OCI-LY1 (cell line): ENCODE measurements at regions not wholly inside any gene's neighbourhood (a gene's known extent, or its start where the extent isn't known, plus 50 kb on each side); places are given as distances from the start of the nearest gene placed in this dataset.

ENCODE experiments used
- H2AFZ ChIP-seq: fragments of 200-600 bp; sonication (generic), shearing (Covaris generic); 2 replicates; pipeline ENCODE4 v1.6.0; 2014; ENCODE audit warnings: antibody characterized with exemption, mild to moderate bottlenecking, low read length
- H3F3A ChIP-seq: fragments of 200-600 bp; sonication (generic), shearing (Covaris generic); 2 replicates; pipeline ENCODE4 v1.6.0; 2014; ENCODE audit warnings: mild to moderate bottlenecking, antibody characterized with exemption, low read length, moderate library complexity; ENCODE audit not compliant: insufficient read depth
- H3K27ac ChIP-seq: fragments of 200-600 bp; sonication (generic); 2 replicates; pipeline ENCODE4 v1.5.1; 2014; ENCODE audit warnings: low read length, mixed run types, mild to moderate bottlenecking, low read depth; ENCODE audit not compliant: poor library complexity, severe bottlenecking
- H3K27me3 ChIP-seq: fragments of 200-600 bp; sonication (generic); 2 replicates; pipeline ENCODE4 v1.6.0; 2014; ENCODE audit warnings: antibody characterized with exemption, mild to moderate bottlenecking, low read length, moderate library complexity; ENCODE audit not compliant: insufficient read depth
- H3K36me3 ChIP-seq: fragments of 200-600 bp; sonication (generic); 2 replicates; pipeline ENCODE4 v1.6.1; 2014; ENCODE audit warnings: mild to moderate bottlenecking, antibody characterized with exemption, low read length, moderate library complexity, mixed read lengths; ENCODE audit not compliant: insufficient read depth
- H3K4me1 ChIP-seq: fragments of 200-600 bp; sonication (generic); 2 replicates; pipeline ENCODE4 v1.5.1; 2014; ENCODE audit warnings: mild to moderate bottlenecking, low read length, moderate library complexity; ENCODE audit not compliant: insufficient read depth, severe bottlenecking
- H3K4me2 ChIP-seq: fragments of 200-600 bp; sonication (generic), shearing (Covaris generic); 2 replicates; pipeline ENCODE4 v1.6.1; 2014; ENCODE audit warnings: low read length
- H3K4me3 ChIP-seq: fragments of 200-600 bp; sonication (generic); 2 replicates; pipeline ENCODE4 v1.5.1; 2014; ENCODE audit warnings: low read length, low read depth, mild to moderate bottlenecking, mixed read lengths; ENCODE audit not compliant: poor library complexity, severe bottlenecking
- H3K79me2 ChIP-seq: fragments of 200-600 bp; shearing (Covaris generic); 2 replicates; pipeline ENCODE4 v1.6.1; 2016; ENCODE audit warnings: mixed run types, low read length, mixed read lengths; ENCODE audit not compliant: insufficient read depth
- H3K9ac ChIP-seq: fragments of 200-600 bp; sonication (generic), shearing (Covaris generic); 2 replicates; pipeline ENCODE4 v1.6.1; 2014; ENCODE audit warnings: mild to moderate bottlenecking, low read length, mixed read lengths
- H3K9me2 ChIP-seq: fragments of 200-600 bp; sonication (generic), shearing (Covaris generic); 2 replicates; pipeline ENCODE4 v1.6.1; 2014; ENCODE audit warnings: low read depth, mild to moderate bottlenecking, low read length, mixed read lengths
- H3K9me3 ChIP-seq: fragments of 200-600 bp; shearing (Covaris generic); 2 replicates; pipeline ENCODE4 v1.6.1; 2014; ENCODE audit warnings: low read length, mixed read lengths
- H4K20me1 ChIP-seq: fragments of 200-600 bp; sonication (generic), shearing (Covaris generic); 2 replicates; pipeline ENCODE4 v1.6.0; 2016; ENCODE audit warnings: mild to moderate bottlenecking, low read length; ENCODE audit not compliant: insufficient read depth
- CTCF ChIP-seq: fragments of 200-600 bp; sonication (generic), shearing (Covaris generic); IDR thresholded peaks from 2 replicates; pipeline ENCODE4 v1.5.1; 2017; ENCODE audit warnings: mild to moderate bottlenecking, antibody characterized with exemption, low read length, moderate library complexity, mixed read lengths
- EZH2 ChIP-seq: fragments of 200-600 bp; sonication (generic), shearing (Covaris generic); IDR thresholded peaks from 2 replicates; pipeline ENCODE4 v1.8.0; 2017; ENCODE audit warnings: borderline replicate concordance, mixed run types, mild to moderate bottlenecking, antibody characterized with exemption, low read length, moderate library complexity, mixed read lengths

DNA sequence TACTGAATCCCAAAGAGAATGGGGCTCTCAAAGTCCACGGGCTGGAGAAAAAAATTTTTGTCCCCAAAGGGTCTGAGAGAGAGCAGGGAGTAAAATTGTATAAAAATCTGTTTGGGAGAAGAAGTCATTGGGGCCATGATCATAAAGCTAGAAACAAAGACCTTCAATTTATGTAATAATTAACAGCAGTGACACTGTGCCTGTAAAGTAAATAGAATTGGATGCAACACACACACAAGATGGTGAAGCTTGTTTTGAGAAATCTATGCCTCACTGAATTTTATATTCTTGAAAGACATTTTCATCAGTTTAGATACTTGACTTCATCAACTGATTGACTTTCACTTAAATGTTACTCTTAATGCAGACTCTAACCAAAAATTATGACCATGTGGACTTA, 600.5 kb upstream of the ADAMTS5 start:
- no peak overlapping the region for H3K27ac ChIP-seq
- TF ChIP-seq EZH2 (no peak), CTCF (no peak)
- H4K20me1 ChIP-seq, result no peaks in the 10 kb centered on the region
- no peaks in the 10 kb centered on the region for H3F3A ChIP-seq
- no peak overlapping the region for H2AFZ ChIP-seq
- no peaks in the 10 kb centered on the region for H3K4me1 ChIP-seq
- H3K79me2 ChIP-seq, result no peaks in the 10 kb centered on the region
- H3K4me2 ChIP-seq, result no peak overlapping the region
- H3K27me3 ChIP-seq, result no peaks in the 10 kb centered on the region
- H3K9ac ChIP-seq, result no peak overlapping the region
- no peaks in the 10 kb centered on the region for H3K9me3 ChIP-seq
- no peaks in the 10 kb centered on the region for H3K9me2 ChIP-seq
- H3K4me3 ChIP-seq, result no peak overlapping the region
- H3K36me3 ChIP-seq, result no peaks in the 10 kb centered on the region

GRCh38 chr21:27566521-27566920, 599.6 kb upstream of the ADAMTS5 start:
- H3K79me2 ChIP-seq, result no peaks in the 10 kb centered on the region
- no peaks in the 10 kb centered on the region for H3K4me1 ChIP-seq
- no peak overlapping the region for H3K4me2 ChIP-seq
- H3K27me3 ChIP-seq, result no peaks in the 10 kb centered on the region
- H3K27ac ChIP-seq, result no peak overlapping the region
- no peaks in the 10 kb centered on the region for H3K9me3 ChIP-seq
- no peaks in the 10 kb centered on the region for H3K9me2 ChIP-seq
- no peak overlapping the region for H2AFZ ChIP-seq
- H3K9ac ChIP-seq, result no peak overlapping the region
- no peak for TF ChIP-seq EZH2
- no peak overlapping the region for H3K4me3 ChIP-seq
- no peaks in the 10 kb centered on the region for H4K20me1 ChIP-seq
- no peaks in the 10 kb centered on the region for H3K36me3 ChIP-seq
- no peaks in the 10 kb centered on the region for H3F3A ChIP-seq

DNA sequence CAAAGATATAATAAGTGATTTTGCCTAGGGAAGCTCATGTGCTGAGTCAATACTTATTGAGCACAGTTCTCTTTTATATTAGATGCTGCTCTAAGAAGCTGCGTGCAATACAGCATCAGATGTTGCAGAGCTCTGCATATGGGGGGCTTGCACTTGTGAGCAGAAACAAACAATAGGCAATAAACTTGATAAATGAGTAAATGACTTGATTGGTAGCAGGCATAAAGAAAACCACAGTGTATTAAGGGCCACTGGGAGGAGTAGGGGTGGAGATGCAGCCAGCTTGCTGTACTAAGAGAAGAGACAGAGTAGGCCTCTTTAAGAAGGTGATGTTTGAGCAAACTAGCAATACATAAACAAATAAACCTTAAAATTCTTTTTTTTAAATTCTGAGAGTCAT, 598.5 kb upstream of the ADAMTS5 start:
- Histone ChIP-seq H3K9me2 (no peaks in the 10 kb centered on the region), H3K9me3 (no peaks in the 10 kb centered on the region), H2AFZ (no peak overlapping the region), H3F3A (no peaks in the 10 kb centered on the region), H3K27ac (no peak overlapping the region), H3K36me3 (no peaks in the 10 kb centered on the region), H3K79me2 (no peaks in the 10 kb centered on the region), H3K4me3 (no peak overlapping the region), H3K9ac (no peak overlapping the region), H3K27me3 (no peaks in the 10 kb centered on the region), H3K4me2 (no peak overlapping the region), H3K4me1 (no peaks in the 10 kb centered on the region), H4K20me1 (no peaks in the 10 kb centered on the region)
- no peak for TF ChIP-seq CTCF
- no peak for TF ChIP-seq EZH2

DNA sequence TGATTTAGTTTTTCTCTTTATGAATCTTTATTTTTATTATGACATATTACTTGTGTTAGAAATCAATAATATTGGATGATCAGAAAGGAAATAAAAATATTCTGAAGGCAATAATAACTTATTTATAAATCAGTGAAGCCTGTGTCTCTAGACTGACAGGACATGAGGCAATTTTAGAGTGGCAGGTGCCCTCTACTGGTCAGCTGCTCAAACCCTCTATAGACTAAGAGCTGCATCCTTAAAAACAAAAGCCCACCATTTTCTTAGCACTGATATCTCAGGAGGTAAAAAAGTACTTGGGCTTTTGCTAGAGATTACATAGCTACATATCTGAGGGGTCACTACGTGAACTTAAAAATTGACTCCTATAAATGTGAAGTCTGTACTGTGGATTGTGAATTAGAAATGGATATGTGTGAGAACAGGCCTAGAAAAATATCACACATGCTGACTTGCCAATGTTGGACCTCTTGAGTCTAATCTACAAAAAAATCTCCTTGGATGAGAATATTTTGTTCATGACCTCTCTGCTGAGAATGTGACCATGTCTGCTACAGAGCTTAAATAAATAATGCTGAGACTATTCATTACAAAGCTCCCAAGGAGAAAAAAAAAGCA, 597.9 kb upstream of the ADAMTS5 start:
- no peaks in the 10 kb centered on the region for H3K9me3 ChIP-seq

More for the DNA sequence above, 597.9 kb upstream of the ADAMTS5 start:
- peak; percentile 60 for TF ChIP-seq CTCF
- no peak for TF ChIP-seq EZH2
- Histone ChIP-seq H3K4me1 (no peaks in the 10 kb centered on the region), H3F3A (no peaks in the 10 kb centered on the region), H3K9ac (no peak overlapping the region), H3K79me2 (no peaks in the 10 kb centered on the region), H3K36me3 (no peaks in the 10 kb centered on the region), H3K27ac (no peak overlapping the region), H3K9me2 (no peaks in the 10 kb centered on the region), H3K27me3 (no peaks in the 10 kb centered on the region), H4K20me1 (no peaks in the 10 kb centered on the region), H2AFZ (no peak overlapping the region), H3K4me3 (no peak overlapping the region), H3K4me2 (no peak overlapping the region)
